ENCODE measurements at regions not wholly inside any gene's neighbourhood (a gene's known extent, or its start where the extent isn't known, plus 50 kb on each side); places are given as distances from the start of the nearest gene placed in this dataset.
"Not testable (repeated sequence)": the region's sequence is repeated elsewhere in the genome, so short reads cannot be mapped to it uniquely, and the experiment has no call there.

GRCh38 chr17:15847447-15848229 lies 97.3 kb upstream of the ADORA2B start:
- peaks cover 18% of the 10 kb centered on the region for H3K4me1 ChIP-seq (ENCODE audit: insufficient read depth, low read length)
- H3K36me3 ChIP-seq (replicated peaks in 1 of 2; ENCODE audit: control insufficient read depth in 1 of 2, insufficient read depth in 2 of 2, low read length in 2 of 2); H4K20me1 ChIP-seq (ENCODE audit: insufficient read depth, low read length); H3K27me3 ChIP-seq (ENCODE audit: control insufficient read depth in 1 of 2, insufficient read depth in 2 of 2, low read length in 2 of 2); BruUV-seq (replicated peaks); H3K4me3 ChIP-seq (replicated peaks in 1 of 3; ENCODE audit: insufficient read depth in 1 of 3, low read depth in 2 of 3, low read length in 3 of 3); H3K9ac ChIP-seq (ENCODE audit: insufficient read depth, low read depth, low read length); POLR2A ChIA-PET; H3K27ac ChIP-seq (ENCODE audit: extremely low read length, insufficient read depth, low read length); H2AFZ ChIP-seq (ENCODE audit: low read length); CTCF ChIA-PET (ENCODE audit: low intra/inter-chr PET ratio, low total read pairs); intact Hi-C loops (cut with micrococcal nuclease; ENCODE audit: unreplicated experiment); H3K9me3 ChIP-seq (ENCODE audit: low read length); H3K79me2 ChIP-seq (ENCODE audit: insufficient read depth, low read length): not testable (repeated sequence)
- H3K4me2 ChIP-seq (ENCODE audit: low read depth, low read length): peak overlapping the region; percentile 36
- in situ Hi-C loops (cut with HindIII; ENCODE audit: extremely low pct_ligation_motif_present, low pct_unique_long_range_greater_than_20kb): loop anchor here (25.0 kb wide), 1 partner anchor 90 kb away; the partner anchor contains the start of gene ADORA2B
- peak; percentile 22; the same call in 1 of the 2 replicates for TF ChIP-seq SAP130 (CRISPR knock-in tag; IDR thresholded peaks at IDR 0.05; ENCODE audit: low read depth)
- 0 out of 2 replicates have a peak, but pooled peaks have one; percentile 4 for TF ChIP-seq FOSL2 (CRISPR knock-in tag; IDR thresholded peaks at IDR 0.05)
- 0 out of 2 replicates have a peak, but pooled peaks have one; percentile 17 for TF ChIP-seq ZNF7 (CRISPR knock-in tag; IDR thresholded peaks at IDR 0.05)
- TF ChIP-seq, protein P1, sequence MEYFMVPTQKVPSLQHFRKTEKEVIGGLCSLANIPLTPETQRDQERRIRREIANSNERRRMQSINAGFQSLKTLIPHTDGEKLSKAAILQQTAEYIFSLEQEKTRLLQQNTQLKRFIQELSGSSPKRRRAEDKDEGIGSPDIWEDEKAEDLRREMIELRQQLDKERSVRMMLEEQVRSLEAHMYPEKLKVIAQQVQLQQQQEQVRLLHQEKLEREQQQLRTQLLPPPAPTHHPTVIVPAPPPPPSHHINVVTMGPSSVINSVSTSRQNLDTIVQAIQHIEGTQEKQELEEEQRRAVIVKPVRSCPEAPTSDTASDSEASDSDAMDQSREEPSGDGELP (IDR thresholded peaks at IDR 0.05; ENCODE audit: borderline replicate concordance, low read depth): 0 out of 2 replicates have a peak, but pooled peaks have one; percentile 43
- ATAC-seq: peak; percentile 95
- DNase-seq (ENCODE audit: low spot score): peak; percentile 47
- FAIRE-seq: peak; percentile 71
- WGBS (ENCODE audit: low lambda C conversion rate): 0% methylated on average over 3 of the region's 6 CpGs

DNA sequence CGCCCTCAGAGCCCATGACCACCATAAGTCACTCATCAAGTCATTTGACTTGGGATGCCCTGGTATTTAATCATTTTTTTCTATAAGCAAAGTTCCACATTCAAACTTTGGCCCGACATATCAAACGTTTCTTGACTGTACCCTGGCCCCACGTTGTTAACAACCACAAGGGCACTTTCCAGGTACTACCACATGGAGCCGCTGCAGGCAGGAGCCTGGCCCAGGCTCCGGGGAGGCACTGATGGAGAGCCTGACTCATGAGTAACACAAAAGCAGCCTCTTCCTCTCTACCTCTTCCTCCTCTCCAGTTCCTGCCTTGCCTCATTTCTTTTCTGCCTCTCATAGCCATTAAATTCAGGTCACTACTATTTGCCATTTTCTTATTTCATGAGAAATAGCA lies 95.9 kb upstream of the ADORA2B start:
- in situ Hi-C loops (cut with HindIII; ENCODE audit: extremely low pct_ligation_motif_present, low pct_unique_long_range_greater_than_20kb): loop anchor here (25.0 kb wide), 1 partner anchor 88 kb away; the partner anchor contains the start of gene ADORA2B

GRCh38 chr17:15850071-15850470 lies 94.9 kb upstream of the ADORA2B start:
- H3K79me2 ChIP-seq (ENCODE audit: insufficient read depth, low read length); intact Hi-C loops (cut with micrococcal nuclease; ENCODE audit: unreplicated experiment); H3K36me3 ChIP-seq (replicated peaks in 1 of 2; ENCODE audit: control insufficient read depth in 1 of 2, insufficient read depth in 2 of 2, low read length in 2 of 2); H3K9me3 ChIP-seq (ENCODE audit: low read length); DNase-seq (ENCODE audit: low spot score); POLR2A ChIA-PET; ATAC-seq; H3K9ac ChIP-seq (ENCODE audit: insufficient read depth, low read depth, low read length); H3K4me3 ChIP-seq (replicated peaks in 1 of 3; ENCODE audit: insufficient read depth in 1 of 3, low read depth in 2 of 3, low read length in 3 of 3); FAIRE-seq; H3K27ac ChIP-seq (ENCODE audit: extremely low read length, insufficient read depth, low read length); H4K20me1 ChIP-seq (ENCODE audit: insufficient read depth, low read length); CTCF ChIA-PET (ENCODE audit: low intra/inter-chr PET ratio, low total read pairs); BruUV-seq (replicated peaks); in situ Hi-C loops (cut with HindIII; ENCODE audit: extremely low pct_ligation_motif_present, low pct_unique_long_range_greater_than_20kb); H2AFZ ChIP-seq (ENCODE audit: low read length); H3K4me2 ChIP-seq (ENCODE audit: low read depth, low read length); H3K27me3 ChIP-seq (ENCODE audit: control insufficient read depth in 1 of 2, insufficient read depth in 2 of 2, low read length in 2 of 2): not testable (repeated sequence)
- peaks cover 18% of the 10 kb centered on the region for H3K4me1 ChIP-seq (ENCODE audit: insufficient read depth, low read length)
- 3% methylated on average over 2 of the region's 2 CpGs for WGBS (ENCODE audit: low lambda C conversion rate)

More for the DNA sequence above, 95.9 kb upstream of the ADORA2B start:
- H3K36me3 ChIP-seq (replicated peaks in 1 of 2; ENCODE audit: control insufficient read depth in 1 of 2, insufficient read depth in 2 of 2, low read length in 2 of 2); H3K79me2 ChIP-seq (ENCODE audit: insufficient read depth, low read length); H2AFZ ChIP-seq (ENCODE audit: low read length); H3K9me3 ChIP-seq (ENCODE audit: low read length); FAIRE-seq; H4K20me1 ChIP-seq (ENCODE audit: insufficient read depth, low read length); H3K9ac ChIP-seq (ENCODE audit: insufficient read depth, low read depth, low read length); H3K4me2 ChIP-seq (ENCODE audit: low read depth, low read length); POLR2A ChIA-PET; BruUV-seq (replicated peaks); H3K27me3 ChIP-seq (ENCODE audit: control insufficient read depth in 1 of 2, insufficient read depth in 2 of 2, low read length in 2 of 2); H3K4me3 ChIP-seq (replicated peaks in 1 of 3; ENCODE audit: insufficient read depth in 1 of 3, low read depth in 2 of 3, low read length in 3 of 3); CTCF ChIA-PET (ENCODE audit: low intra/inter-chr PET ratio, low total read pairs); intact Hi-C loops (cut with micrococcal nuclease; ENCODE audit: unreplicated experiment); H3K27ac ChIP-seq (ENCODE audit: extremely low read length, insufficient read depth, low read length): not testable (repeated sequence)
- ATAC-seq: peak; percentile 88
- H3K4me1 ChIP-seq (ENCODE audit: insufficient read depth, low read length): peaks cover 18% of the 10 kb centered on the region
- DNase-seq (ENCODE audit: low spot score): peak; percentile 10
- 27% methylated on average over 6 of the region's 6 CpGs for WGBS (ENCODE audit: low lambda C conversion rate)
- TF ChIP-seq SMC3 (IDR thresholded peaks at IDR 0.05; ENCODE audit: low read length) (peak; percentile 37; the same call in 1 of the 2 replicates), STAG1 (CRISPR knock-in tag; IDR thresholded peaks at IDR 0.05) (peak; percentile 61)
- TF ChIP-seq, protein P2, sequence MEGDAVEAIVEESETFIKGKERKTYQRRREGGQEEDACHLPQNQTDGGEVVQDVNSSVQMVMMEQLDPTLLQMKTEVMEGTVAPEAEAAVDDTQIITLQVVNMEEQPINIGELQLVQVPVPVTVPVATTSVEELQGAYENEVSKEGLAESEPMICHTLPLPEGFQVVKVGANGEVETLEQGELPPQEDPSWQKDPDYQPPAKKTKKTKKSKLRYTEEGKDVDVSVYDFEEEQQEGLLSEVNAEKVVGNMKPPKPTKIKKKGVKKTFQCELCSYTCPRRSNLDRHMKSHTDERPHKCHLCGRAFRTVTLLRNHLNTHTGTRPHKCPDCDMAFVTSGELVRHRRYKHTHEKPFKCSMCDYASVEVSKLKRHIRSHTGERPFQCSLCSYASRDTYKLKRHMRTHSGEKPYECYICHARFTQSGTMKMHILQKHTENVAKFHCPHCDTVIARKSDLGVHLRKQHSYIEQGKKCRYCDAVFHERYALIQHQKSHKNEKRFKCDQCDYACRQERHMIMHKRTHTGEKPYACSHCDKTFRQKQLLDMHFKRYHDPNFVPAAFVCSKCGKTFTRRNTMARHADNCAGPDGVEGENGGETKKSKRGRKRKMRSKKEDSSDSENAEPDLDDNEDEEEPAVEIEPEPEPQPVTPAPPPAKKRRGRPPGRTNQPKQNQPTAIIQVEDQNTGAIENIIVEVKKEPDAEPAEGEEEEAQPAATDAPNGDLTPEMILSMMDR (CRISPR knock-in tag; IDR thresholded peaks at IDR 0.05): peak; percentile 54
